ENCODE measurements at regions not wholly inside any gene's neighbourhood (a gene's known extent, or its start where the extent isn't known, plus 50 kb on each side); places are given as distances from the start of the nearest gene placed in this dataset.
"Not testable (repeated sequence)": the region's sequence is repeated elsewhere in the genome, so short reads cannot be mapped to it uniquely, and the experiment has no call there.

DNA sequence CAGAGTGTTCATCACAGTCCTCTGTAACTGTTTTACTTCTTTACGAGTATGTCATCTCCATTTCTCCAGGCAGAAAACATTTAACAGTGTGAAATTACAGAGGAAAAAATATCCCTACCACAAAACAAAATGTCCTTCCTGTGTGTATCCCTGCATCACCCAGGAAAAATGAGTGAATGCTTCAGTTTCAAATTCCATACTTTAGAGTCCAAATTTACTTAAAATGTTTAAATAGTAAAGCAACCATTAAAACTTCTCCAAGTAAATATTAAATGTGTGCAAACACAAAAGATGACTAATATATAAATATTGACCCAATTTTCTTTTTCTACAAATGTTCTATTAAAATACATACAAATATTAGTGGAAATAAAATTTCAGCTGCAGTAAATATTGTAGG, 1016.6 kb upstream of the PCDH20 start:
- Mint-ChIP-seq H3K27ac (no peak overlapping the region), H3K27me3 (ENCODE audit: low read depth) (no peaks in the 10 kb centered on the region), H3K4me1 (ENCODE audit: low read depth) (no peaks in the 10 kb centered on the region), H3K36me3 (ENCODE audit: low read depth) (no peaks in the 10 kb centered on the region), H3K9me3 (no peaks in the 10 kb centered on the region), H3K4me3 (no peak overlapping the region)
- no peak for DNase-seq (ENCODE audit: low spot score)

DNA sequence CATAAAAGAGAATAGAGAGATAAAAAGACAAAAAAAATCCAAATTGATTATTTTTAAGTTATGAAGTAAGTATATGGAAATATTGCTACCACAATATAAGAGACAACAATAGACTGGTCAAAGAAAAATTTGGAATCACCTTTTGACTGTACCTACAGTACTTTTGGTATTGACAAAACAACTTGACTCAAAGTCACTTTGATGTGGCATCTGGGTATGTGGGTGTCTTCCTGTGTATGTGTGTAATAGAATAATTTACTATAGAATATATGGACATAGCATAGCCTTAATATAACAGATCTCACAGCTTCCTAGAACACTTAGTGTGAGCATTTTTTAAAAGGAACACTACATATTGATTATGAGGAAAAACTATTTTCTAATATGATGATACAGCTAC, 1016.2 kb upstream of the PCDH20 start:
- no peaks in the 10 kb centered on the region for H3K27me3 Mint-ChIP-seq (ENCODE audit: low read depth)

DNA sequence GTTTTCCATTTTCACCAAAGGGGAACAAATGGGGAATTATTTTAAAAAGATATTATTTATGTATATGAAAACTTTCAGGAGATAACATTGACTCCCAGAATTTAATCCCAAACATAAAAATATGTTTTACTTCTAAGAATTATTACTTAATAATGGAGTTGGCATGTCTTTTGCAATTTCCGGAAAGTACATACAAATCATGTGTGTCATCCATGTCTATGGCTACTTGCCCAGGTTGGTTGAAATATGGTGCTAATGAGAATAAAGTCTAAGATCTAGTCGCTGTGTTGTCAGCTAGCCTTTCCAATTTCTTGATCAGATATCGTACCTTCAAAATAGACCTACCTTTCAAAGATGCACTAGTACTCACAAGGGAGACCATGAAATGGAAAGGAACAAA, 1003.2 kb upstream of the PCDH20 start:
- H3K4me1 Mint-ChIP-seq (ENCODE audit: low read depth): no peaks in the 10 kb centered on the region

More for the DNA sequence above, 1016.2 kb upstream of the PCDH20 start:
- no peaks in the 10 kb centered on the region for H3K36me3 Mint-ChIP-seq (ENCODE audit: low read depth)
- no peak overlapping the region for H3K4me3 Mint-ChIP-seq
- no peaks in the 10 kb centered on the region for H3K4me1 Mint-ChIP-seq (ENCODE audit: low read depth)
- no peak for DNase-seq (ENCODE audit: low spot score)
- H3K27ac Mint-ChIP-seq: no peak overlapping the region
- no peaks in the 10 kb centered on the region for H3K9me3 Mint-ChIP-seq

DNA sequence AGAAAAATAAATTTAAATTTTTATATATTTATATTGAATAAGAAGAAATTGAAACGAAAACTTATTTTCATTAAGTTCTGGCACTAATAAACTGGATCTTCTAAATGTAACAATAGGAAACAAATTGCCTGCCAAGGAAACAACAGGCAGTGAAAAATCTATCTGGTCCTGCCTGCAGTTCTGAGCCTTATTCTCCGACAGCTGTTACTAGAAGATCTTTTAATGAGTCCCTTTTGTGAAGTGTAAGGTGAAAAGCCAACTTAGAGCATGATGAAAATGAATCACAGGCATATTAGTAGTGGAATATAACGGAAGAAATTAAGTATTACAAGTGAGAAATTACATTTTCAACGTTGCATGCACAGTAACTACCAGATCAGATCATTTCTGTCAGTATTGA, 1002.7 kb upstream of the PCDH20 start:
- Mint-ChIP-seq H3K9me3 (peaks cover 3% of the 10 kb centered on the region), H3K27ac (no peak overlapping the region), H3K4me1 (ENCODE audit: low read depth) (no peaks in the 10 kb centered on the region), H3K27me3 (ENCODE audit: low read depth) (no peaks in the 10 kb centered on the region), H3K4me3 (no peak overlapping the region), H3K36me3 (ENCODE audit: low read depth) (no peaks in the 10 kb centered on the region)
- DNase-seq (ENCODE audit: low spot score): no peak

More for the DNA sequence above, 1003.2 kb upstream of the PCDH20 start:
- H3K4me3 Mint-ChIP-seq: no peak overlapping the region
- peaks cover 3% of the 10 kb centered on the region for H3K9me3 Mint-ChIP-seq
- H3K27ac Mint-ChIP-seq: no peak overlapping the region
- H3K36me3 Mint-ChIP-seq (ENCODE audit: low read depth): no peaks in the 10 kb centered on the region
- no peaks in the 10 kb centered on the region for H3K27me3 Mint-ChIP-seq (ENCODE audit: low read depth)
- no peak for DNase-seq (ENCODE audit: low spot score)

DNA sequence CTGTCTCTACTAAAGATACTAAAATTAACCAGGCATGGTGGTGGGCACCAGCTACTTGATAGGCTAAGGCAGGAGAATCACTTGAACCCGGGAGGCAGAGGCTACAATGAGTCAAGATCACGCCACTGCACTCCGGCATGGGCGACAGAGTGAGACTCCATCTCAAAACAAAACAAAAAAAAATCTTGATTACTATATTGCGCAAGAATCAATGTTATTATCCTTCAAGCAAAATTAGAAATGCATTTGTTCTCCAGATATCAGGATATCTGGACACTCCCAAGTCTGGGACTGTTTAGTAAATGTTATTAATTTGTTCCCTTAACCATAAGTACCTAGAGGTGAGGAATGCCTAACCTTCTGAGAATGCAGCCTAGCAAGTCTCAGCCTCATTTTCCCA, 992.2 kb upstream of the PCDH20 start:
- Mint-ChIP-seq H3K4me3 (no peak overlapping the region), H3K36me3 (ENCODE audit: low read depth) (no peaks in the 10 kb centered on the region), H3K9me3 (peaks cover 19% of the 10 kb centered on the region), H3K27ac (no peak overlapping the region), H3K4me1 (ENCODE audit: low read depth) (no peaks in the 10 kb centered on the region), H3K27me3 (ENCODE audit: low read depth) (no peaks in the 10 kb centered on the region)
- no peak for DNase-seq (ENCODE audit: low spot score)

DNA sequence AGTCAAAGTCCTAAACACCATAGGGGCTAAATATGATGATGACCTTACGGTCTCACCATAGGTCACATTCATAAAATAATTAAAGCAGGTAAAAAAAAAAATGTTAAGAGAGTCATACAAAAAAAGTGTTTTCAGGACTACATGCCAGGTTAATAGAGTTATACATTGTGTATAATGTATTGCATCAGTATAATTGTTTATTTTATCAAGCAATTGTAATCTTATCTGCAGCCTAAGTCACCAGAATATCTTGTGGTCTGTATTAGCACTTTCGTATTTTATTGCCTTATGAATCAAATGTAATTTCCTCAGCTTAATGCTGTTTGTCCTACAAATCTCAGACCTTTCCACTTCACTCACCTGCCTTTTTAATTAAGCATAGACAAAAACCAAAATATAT, 972.9 kb upstream of the PCDH20 start:
- Mint-ChIP-seq H3K27ac (no peak overlapping the region), H3K36me3 (ENCODE audit: low read depth) (no peaks in the 10 kb centered on the region), H3K4me3 (no peak overlapping the region), H3K4me1 (ENCODE audit: low read depth) (no peaks in the 10 kb centered on the region), H3K27me3 (ENCODE audit: low read depth) (no peaks in the 10 kb centered on the region), H3K9me3 (no peaks in the 10 kb centered on the region)
- DNase-seq (ENCODE audit: low spot score): no peak

DNA sequence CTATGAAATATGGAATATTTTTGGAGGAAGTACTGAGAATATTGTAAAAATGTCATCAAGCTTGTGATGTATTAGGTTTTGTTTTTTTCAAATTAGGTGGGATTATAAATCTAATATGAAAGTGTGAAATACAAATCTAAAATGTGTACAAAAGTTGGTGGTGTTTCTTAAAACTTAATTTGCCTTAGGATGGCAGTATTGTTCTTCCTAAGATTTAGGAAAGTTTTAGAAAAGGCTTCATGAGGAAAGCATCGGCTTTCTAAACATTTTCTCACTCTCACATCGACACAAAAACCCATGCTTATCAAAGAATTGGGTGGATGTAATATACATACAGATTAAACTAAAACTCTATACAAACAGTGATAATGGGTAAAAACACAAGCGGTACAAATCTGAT, 972.0 kb upstream of the PCDH20 start:
- no peak overlapping the region for H3K27ac Mint-ChIP-seq
- H3K4me3 Mint-ChIP-seq: no peak overlapping the region
- DNase-seq (ENCODE audit: low spot score): no peak
- no peaks in the 10 kb centered on the region for H3K4me1 Mint-ChIP-seq (ENCODE audit: low read depth)
- no peaks in the 10 kb centered on the region for H3K9me3 Mint-ChIP-seq
- H3K36me3 Mint-ChIP-seq (ENCODE audit: low read depth): no peaks in the 10 kb centered on the region
- no peaks in the 10 kb centered on the region for H3K27me3 Mint-ChIP-seq (ENCODE audit: low read depth)

DNA sequence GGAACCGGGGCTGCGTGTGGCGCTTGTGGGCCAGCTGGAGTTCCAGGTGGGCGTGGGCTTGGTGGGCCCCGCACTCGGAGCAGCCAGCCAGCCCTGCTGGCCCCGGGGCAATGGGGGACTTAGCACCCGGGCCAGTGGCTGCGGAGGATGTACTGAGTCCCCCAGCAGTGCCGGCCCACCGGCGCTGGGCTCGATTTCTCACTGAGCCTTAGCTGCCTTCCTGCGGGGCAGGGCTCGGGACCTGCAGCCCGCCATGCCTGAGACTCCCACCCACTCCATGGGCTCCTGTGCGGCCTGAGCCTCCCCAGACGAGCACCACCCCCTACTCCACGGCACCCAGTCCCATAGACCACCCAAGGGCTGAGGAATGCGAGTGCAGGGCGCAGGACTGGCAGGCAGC, 963.6 kb upstream of the PCDH20 start:
- H3K27me3 Mint-ChIP-seq (ENCODE audit: low read depth); H3K36me3 Mint-ChIP-seq (ENCODE audit: low read depth); H3K27ac Mint-ChIP-seq; DNase-seq (ENCODE audit: low spot score); H3K4me1 Mint-ChIP-seq (ENCODE audit: low read depth); H3K4me3 Mint-ChIP-seq: not testable (repeated sequence)
- peaks cover 15% of the 10 kb centered on the region for H3K9me3 Mint-ChIP-seq

DNA sequence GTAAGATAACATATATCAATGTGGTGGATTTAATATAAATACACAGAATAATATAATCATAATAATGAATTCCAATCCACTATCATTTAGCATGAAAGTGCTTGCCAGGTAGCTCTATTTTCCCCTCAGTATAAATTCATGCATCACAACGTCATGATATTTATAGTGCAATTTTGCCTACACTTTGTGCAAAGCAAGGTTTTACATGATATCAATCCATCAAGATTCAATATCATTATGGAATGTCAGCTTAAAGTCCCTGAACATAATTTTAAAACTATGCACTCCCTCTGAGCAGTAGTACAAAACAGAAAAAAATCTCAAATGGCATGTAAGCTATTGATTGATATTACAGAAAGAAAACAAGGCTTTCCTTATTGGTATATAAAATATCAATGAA, 962.2 kb upstream of the PCDH20 start:
- no peaks in the 10 kb centered on the region for H3K4me1 Mint-ChIP-seq (ENCODE audit: low read depth)
- no peaks in the 10 kb centered on the region for H3K27me3 Mint-ChIP-seq (ENCODE audit: low read depth)
- no peak for DNase-seq (ENCODE audit: low spot score)
- no peak overlapping the region for H3K4me3 Mint-ChIP-seq
- no peak overlapping the region for H3K27ac Mint-ChIP-seq
- peaks cover 15% of the 10 kb centered on the region for H3K9me3 Mint-ChIP-seq
- no peaks in the 10 kb centered on the region for H3K36me3 Mint-ChIP-seq (ENCODE audit: low read depth)

DNA sequence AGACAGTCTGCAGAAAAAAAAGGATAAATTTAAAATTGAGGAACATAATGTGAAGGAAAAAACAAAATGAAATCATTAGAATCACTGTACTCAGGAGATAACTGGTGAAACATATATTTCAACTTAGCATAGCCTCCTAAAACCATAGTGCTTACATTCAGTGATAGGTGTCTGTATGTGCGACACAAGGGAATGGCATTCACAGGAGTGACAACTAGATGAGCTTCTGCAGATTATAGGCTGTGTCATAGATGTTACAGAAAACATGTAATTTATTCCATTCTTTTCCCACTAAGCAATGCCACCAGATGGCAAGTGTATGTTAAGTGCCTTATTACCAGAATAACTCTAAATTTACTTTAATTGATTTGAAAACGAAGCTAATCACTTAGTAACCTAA, 960.0 kb upstream of the PCDH20 start:
- Mint-ChIP-seq H3K9me3 (peaks cover 6% of the 10 kb centered on the region), H3K4me1 (ENCODE audit: low read depth) (no peaks in the 10 kb centered on the region), H3K4me3 (no peak overlapping the region), H3K27me3 (ENCODE audit: low read depth) (no peaks in the 10 kb centered on the region), H3K27ac (no peak overlapping the region), H3K36me3 (ENCODE audit: low read depth) (no peaks in the 10 kb centered on the region)
- DNase-seq (ENCODE audit: low spot score): no peak

DNA sequence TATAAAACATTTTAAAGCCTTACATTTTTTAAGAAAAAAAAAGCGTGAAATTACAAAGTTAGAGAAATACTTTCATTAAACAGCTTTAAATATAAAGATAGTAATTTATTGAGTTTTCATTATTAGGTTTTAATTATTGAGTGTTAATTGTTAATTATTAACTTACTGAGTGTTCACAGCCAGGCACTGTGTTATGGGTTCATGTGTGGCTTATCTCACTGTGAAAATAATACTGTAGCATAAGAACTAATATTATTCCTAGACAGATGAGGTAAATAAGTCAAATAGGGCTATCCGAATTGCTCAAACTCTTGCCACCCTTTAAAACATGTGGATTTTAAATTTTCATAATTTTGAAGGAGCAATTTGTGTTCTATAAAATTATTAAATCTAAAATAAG, 956.1 kb upstream of the PCDH20 start:
- Mint-ChIP-seq H3K27me3 (ENCODE audit: low read depth) (no peaks in the 10 kb centered on the region), H3K36me3 (ENCODE audit: low read depth) (no peaks in the 10 kb centered on the region), H3K4me1 (ENCODE audit: low read depth) (no peaks in the 10 kb centered on the region), H3K27ac (no peak overlapping the region), H3K4me3 (no peak overlapping the region), H3K9me3 (peaks cover 8% of the 10 kb centered on the region)
- no peak for DNase-seq (ENCODE audit: low spot score)

DNA sequence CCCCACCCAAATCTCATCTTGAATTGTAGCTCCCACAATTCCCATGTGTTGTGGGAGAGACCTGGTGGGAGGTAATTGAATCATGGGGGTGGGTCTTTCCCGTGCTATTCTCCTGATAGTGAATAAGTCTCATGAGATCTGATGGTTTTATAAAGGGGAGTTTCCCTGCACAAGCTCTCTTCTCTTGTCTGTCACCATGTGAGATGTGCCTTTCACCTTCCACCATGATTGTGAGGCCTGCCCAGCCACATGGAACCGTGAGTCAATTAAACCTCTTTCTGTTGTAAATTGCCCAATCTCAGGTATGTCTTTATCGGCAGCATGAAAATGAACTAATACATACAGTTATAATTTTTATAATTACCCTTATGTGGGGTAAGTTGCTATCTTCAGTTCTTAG, 952.3 kb upstream of the PCDH20 start:
- not testable (repeated sequence) for H3K27ac Mint-ChIP-seq; H3K4me1 Mint-ChIP-seq (ENCODE audit: low read depth); H3K36me3 Mint-ChIP-seq (ENCODE audit: low read depth); H3K27me3 Mint-ChIP-seq (ENCODE audit: low read depth); DNase-seq (ENCODE audit: low spot score); H3K9me3 Mint-ChIP-seq; H3K4me3 Mint-ChIP-seq

DNA sequence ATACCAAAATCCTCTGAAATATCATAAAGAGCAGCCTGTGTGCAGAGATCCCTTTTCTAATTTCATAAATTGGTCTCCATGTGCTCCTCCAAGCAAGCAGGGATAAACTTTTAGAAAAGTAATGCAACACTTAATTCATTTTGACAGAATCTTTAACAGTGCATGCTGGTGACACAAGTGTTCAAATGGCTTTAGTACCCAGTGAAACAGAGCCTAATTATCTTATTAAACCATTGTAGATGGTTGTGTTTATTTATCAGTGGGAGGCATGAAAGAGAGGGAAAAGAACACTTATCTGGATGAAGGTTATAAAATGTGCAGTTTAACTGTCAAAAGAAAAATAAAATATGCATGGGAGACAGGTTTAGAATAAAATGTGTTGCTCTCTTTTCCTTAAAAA, 945.0 kb upstream of the PCDH20 start:
- H3K27me3 Mint-ChIP-seq (ENCODE audit: low read depth): no peaks in the 10 kb centered on the region
- no peak overlapping the region for H3K27ac Mint-ChIP-seq
- H3K36me3 Mint-ChIP-seq (ENCODE audit: low read depth): no peaks in the 10 kb centered on the region
- no peak overlapping the region for H3K4me3 Mint-ChIP-seq
- peaks cover 3% of the 10 kb centered on the region for H3K9me3 Mint-ChIP-seq
- DNase-seq (ENCODE audit: low spot score): no peak
- no peaks in the 10 kb centered on the region for H3K4me1 Mint-ChIP-seq (ENCODE audit: low read depth)

DNA sequence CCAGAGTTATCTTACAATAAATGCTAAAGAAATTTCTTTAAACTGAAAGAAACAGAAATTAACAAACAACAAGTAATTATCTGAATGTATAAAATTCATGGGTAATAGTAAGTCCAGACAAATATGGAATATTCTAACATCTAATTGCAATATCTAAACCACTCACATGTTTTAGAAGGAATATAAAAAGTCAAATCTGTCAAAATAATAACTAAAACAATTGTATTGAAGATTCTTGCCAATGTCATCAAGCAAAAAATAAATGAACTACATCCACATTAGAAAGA, 942.9 kb upstream of the PCDH20 start:
- DNase-seq (ENCODE audit: low spot score): no peak
- H3K9me3 Mint-ChIP-seq: peaks cover 8% of the 10 kb centered on the region
- H3K4me1 Mint-ChIP-seq (ENCODE audit: low read depth): no peaks in the 10 kb centered on the region
- H3K27ac Mint-ChIP-seq: no peak overlapping the region
- no peaks in the 10 kb centered on the region for H3K27me3 Mint-ChIP-seq (ENCODE audit: low read depth)
- no peak overlapping the region for H3K4me3 Mint-ChIP-seq
- H3K36me3 Mint-ChIP-seq (ENCODE audit: low read depth): no peaks in the 10 kb centered on the region

DNA sequence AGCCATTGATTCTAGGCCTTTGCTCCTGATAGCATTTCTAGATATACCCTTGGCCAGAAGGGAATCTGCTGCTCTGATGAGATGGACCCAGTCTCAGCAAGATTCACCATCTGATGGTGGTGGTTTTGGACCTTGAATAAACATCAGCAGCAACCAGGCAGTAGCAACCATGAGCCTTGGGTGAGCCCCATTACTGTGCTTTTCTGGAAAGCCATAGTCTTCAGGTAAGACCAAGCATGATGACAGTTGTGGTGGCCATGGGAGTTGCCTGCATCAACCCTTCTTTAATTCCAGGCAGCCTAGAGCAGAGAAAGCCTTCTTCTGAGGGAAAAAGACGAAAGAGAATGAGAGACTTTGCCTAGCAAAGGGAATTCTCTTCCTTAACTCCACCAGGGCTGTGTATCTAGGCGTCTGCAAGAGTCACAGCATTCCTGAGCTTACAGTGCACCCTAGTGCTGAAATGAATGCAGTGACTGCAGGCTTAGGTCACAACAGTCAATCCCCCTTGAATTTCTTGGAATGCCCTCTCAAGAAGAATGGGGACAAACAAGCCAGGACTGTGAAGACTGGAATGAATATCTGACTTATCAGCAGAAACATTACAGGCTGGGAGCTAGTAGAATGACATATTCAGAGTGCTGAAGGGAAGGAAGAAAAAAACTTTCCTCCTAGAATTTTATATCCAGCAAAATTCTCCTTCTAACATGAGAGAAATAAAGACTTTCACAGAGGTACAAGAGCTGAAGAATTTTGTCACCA, 942.4 kb upstream of the PCDH20 start:
- no peak for DNase-seq (ENCODE audit: low spot score)

More for the DNA sequence above, 942.4 kb upstream of the PCDH20 start:
- no peaks in the 10 kb centered on the region for H3K27me3 Mint-ChIP-seq (ENCODE audit: low read depth)
- no peaks in the 10 kb centered on the region for H3K36me3 Mint-ChIP-seq (ENCODE audit: low read depth)
- H3K4me3 Mint-ChIP-seq: no peak overlapping the region
- H3K9me3 Mint-ChIP-seq: peaks cover 8% of the 10 kb centered on the region
- no peak overlapping the region for H3K27ac Mint-ChIP-seq
- no peaks in the 10 kb centered on the region for H3K4me1 Mint-ChIP-seq (ENCODE audit: low read depth)
